CD4-positive, alpha-beta T cell treated with Interferon alpha-2 for 1 hour (primary cell): ENCODE measurements at regions not wholly inside any gene's neighbourhood (a gene's known extent, or its start where the extent isn't known, plus 50 kb on each side); places are given as distances from the start of the nearest gene placed in this dataset.

Source experiments
- DNase-seq, 2 donors: peaks; one replicate each; pipeline ENCODE4 v3.0.0-alpha.2; 2020 to 2022

GRCh38 chr1:36717431-36717830 lies 234.7 kb upstream of the CSF3R start:
- no peak for DNase-seq

- DNase-seq = no peak
Observed at GRCh38 chr1:36715797-36716196, 233.1 kb upstream of the CSF3R start.

DNA sequence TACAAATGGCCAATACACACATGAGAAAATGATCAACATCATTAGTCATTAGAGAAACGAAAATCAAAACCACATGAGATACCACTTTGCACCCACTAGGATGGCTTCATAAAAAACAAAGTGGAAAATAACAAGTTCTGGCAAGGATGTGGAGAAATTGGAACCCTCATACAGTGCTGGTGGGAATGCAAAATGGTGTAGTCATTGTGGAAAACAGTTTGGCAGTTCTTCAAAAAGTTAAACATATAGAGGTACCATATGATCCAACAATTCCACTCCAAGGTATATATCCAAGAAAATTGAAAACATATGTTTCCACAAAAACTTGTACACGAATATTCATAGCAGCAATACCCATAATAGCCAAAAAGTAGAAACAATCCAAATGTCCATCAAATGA lies 231.6 kb upstream of the CSF3R start:
- no peak for DNase-seq

DNA sequence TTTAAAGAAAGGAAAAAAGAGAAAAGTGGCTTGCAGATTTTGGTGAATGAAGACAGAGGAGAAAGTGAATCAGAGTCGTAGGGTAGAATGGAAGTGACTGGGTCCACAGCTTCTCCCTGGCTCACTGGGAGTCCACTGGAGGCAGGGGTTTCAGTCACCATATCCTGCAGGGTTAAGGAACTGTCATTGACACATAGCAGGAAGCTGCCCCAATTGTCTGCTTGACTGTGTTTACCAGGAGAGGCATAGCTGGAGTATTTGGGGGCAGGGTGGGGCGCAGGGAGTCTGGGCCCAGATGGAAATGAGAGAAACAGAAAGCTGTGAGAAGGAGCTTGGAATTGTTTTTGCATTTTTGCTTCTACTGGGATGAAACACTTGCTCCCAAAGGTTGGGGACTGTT lies 228.8 kb upstream of the CSF3R start:
- DNase-seq = no peak

DNA sequence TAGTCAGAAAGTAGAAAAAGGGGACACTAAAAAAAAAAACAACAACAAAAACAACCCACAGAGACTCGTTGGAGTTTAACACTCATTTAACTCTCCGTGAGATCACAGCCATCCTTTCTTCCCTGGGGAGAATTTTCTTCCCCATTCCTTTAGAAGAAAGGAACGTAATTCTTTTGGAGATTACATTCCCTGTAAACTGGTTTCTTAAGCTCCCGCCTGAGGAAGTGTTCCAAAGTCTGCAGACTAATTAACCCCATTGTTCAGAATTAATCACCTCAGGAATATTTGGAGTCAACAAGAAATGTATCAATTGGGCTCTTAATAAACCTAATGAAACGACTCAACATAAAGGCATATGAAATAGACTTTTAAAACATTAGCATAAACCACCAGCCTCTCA lies 228.2 kb upstream of the CSF3R start:
- DNase-seq = no peak

- DNase-seq = no peak
Observed at GRCh38 chr1:36709869-36710481, 227.3 kb upstream of the CSF3R start.

GRCh38 chr1:36708587-36708986 lies 225.9 kb upstream of the CSF3R start:
- DNase-seq = no peak

DNA sequence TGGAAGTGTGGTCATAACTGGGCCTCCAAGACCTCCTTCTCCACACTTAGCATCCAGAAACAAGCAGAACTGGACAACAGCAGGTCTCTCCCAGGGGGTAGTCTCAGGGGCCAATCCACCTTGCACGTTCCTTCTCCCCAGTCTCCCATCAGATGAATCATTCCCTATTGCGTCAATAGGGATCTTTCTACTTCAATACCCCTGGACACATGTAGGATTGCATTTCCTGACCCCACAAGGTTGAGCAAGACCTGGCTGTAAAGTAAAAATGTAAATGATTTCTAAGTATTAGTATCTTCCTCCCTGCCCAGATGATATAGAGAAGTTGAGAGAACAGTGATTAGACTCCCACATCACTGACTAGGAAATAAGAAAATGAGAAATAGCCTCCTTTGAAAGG lies 224.5 kb upstream of the CSF3R start:
- no peak for DNase-seq

DNA sequence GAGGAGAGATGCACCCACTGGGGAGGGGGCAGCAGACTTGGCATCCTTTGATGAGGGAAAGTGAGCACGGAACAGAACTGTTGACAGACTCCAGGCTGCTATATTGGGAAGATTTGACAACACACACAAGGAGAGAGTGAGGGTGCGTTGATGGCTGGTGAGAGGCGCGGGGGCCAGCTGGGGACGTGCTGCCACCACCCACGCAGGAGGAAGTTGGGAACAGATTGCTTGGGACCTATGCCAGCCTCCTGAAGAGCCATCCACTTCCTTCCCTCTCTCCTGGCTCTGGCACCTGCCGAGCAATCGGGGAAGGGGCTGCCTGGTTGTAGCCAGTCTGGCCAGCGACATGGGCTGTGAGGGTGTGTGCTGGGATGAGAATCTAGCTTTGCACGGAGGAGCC lies 223.7 kb upstream of the CSF3R start:
- no peak for DNase-seq

- DNase-seq = no peak
Observed at GRCh38 chr1:36705629-36706028, 222.9 kb upstream of the CSF3R start.

DNA sequence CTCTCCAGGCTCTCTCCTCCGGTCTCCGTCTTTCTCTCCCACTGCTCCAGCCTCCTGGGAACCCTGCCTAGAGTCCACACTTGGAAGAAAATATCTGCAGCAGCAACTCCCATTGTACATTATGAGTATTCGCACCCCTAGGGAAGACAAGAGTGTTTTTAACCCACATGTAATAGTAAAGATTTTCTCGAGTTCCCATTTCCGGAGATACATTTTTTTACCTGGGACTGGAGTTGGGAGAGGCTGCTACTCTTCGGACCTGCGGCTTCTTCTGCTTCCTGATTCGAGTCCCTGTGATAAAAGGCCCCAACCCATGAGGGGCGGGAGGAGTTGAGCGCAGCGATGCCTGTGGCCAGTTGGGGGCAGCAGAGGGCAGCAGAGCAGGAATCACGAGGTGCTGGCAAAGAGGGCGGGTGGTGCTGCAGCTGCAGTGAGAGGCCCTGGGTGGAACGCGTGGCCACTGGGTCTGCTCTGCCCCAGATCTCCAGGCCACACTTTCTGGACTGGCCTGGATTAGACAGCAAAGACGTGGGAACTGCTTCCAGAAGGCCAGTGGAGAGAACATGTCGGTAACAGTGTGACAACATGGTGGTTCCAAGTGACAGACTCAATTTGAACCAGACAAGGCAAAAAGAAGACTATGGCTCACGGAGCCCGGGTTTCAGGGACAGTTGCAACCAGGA lies 221.0 kb upstream of the CSF3R start:
- DNase-seq = peak; percentile 48

DNA sequence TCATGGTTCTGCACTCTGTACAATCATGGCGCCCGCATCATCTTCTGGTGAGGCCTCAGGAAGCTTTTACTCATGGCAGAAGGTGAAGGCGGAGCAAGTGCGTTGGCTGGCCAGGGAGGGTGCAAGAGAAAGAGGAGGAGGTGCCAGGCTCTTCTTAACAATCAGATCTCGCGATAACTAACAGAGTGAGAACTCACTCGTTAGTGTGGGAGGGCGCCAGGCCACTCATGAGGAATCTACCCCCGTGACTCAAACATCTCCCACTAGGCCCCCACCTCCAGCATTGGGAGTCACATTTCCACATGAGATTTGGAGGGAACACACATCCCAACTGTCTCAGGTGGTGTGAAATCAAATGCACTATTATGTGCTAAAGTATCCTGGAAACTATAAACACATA lies 220.2 kb upstream of the CSF3R start:
- no peak for DNase-seq

DNA sequence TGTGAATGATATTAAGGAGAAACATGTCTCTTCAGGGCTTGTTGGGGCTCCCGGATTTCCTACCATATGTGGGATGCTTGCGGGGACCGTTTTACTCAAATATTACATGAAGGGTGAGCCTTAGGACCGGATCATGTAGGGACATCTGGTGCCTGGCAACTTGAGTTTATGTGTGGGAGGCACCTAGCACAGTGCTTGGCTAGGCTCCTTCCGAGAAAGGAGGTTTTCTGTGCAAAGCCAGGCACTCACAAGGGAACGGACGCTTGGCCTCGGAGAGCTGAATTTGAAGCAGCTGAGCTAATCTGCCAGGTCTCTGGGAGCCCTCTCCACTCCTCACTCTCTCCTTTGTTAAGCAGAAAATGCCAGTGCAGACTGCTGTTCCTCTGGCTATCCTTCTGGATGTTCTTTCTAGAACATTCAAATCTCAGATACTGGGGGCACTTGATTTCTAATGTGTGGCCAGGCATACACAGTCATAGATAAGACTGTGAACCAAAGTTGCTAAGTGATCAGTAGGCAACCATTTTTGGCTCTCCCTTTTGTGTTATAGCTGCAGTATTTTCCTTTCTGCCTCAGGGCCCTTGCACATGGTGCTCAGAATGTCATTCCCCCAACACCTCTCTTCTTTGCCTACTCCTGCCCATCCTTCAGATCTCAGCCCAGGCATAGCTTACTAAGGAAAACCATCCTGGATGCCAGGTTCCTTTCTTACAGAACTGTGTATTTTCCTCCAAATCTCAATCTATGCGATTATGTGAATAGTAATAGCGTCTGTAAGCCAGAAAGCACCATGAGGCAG lies 216.6 kb upstream of the CSF3R start:
- no peak for DNase-seq

- no peak for DNase-seq
Observed at GRCh38 chr1:36697836-36698605, 215.3 kb upstream of the CSF3R start.

- DNase-seq = no peak
Observed at GRCh38 chr1:36696261-36696940, 213.7 kb upstream of the CSF3R start.

- no peak for DNase-seq
Observed at GRCh38 chr1:36693603-36694002, 210.9 kb upstream of the CSF3R start.

DNA sequence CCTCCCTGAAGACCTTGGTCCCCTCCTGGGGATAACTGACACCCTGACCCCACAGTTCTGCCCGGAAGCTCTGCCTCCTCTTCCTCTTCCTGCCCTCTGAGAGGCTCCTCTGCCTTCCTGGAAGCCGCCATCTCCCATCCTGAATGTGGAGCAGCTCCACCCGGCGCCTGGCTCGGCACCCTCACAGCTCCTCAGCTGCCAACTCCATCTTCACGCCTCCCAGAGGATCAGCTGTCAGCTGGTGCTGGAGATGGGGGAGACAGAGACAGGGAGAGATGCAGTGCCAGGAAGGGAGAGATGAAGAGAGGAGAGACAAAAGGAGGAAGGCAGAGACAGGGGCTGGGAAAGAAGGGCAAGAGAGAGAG lies 210.4 kb upstream of the CSF3R start:
- no peak for DNase-seq

- DNase-seq = no peak
Observed at GRCh38 chr1:36692465-36693160, 209.9 kb upstream of the CSF3R start.

DNA sequence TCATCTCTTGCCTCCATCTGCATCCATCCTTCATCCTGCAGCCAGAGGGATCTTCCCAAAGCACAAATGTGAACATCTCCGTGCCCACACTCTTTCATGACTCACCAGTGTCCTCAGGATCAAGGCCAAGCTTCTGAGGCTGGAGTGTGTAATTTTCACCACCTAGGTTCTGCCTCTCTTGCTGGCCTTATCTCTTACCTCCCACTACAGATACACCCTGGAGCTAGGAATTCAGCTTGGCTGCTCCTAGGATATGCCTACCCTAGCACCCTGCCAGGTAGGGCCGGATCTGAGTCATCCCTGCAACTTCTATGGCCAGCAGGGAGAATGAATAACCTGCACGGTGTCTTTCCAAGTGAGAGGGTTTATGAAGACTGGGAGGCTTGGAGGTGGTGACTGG lies 208.7 kb upstream of the CSF3R start:
- DNase-seq = no peak

DNA sequence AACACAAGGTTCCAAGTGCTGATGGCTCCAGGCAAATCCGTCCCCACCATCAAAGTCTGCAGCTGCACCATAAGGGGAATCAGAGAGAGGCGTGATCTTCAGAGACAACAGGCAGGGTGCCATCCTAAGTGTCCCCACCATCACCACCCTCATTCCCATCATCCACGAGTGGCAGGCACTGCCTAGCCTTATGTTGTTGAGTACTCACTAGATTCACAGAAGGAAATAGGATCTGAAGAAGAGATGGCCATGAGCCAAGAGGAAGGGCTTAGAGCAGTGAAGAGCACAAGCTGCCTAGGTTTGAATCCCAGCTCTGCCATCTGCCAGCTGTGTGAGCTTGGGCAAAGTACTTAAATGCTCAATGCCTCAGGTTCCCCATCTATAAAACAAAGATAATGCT lies 207.3 kb upstream of the CSF3R start:
- DNase-seq = no peak

DNA sequence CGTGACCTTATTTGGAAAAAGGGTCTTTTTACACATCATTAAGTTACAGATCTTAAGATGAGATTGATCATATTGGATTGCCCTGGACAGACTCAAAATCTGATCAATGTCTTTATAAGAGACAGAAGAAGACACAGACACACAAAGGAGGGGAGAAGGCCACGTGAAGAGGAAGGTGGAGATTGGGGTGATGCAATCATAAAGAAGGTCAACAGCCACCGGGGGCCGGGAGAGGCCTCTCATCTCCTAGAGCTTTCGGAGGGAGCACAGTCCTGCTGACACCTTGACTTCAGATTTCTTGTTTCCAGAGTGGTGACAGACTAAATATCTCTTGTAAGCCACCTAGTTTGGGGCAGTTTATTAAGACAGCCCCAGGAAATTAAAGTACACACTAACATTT lies 204.6 kb upstream of the CSF3R start:
- no peak for DNase-seq

- DNase-seq = no peak
Observed at GRCh38 chr1:36675931-36676562, 193.3 kb upstream of the CSF3R start.
